AG04450 (cell line): ENCODE measurements at regions not wholly inside any gene's neighbourhood (a gene's known extent, or its start where the extent isn't known, plus 50 kb on each side); places are given as distances from the start of the nearest gene placed in this dataset.

Experiments used
- CTCF ChIA-PET: fragments of 300-600, 350-600 bp; formaldehyde crosslinking; extraction: SDS; loops from one replicate; lab custom pipeline; 2022; ENCODE audit warnings: antibody characterized with exemption, inconsistent platforms; lab: Charles Lee
- POLR2A ChIA-PET: fragments of 350-600 bp; formaldehyde crosslinking; extraction: SDS; loops from one replicate; lab custom pipeline; 2021; ENCODE audit warnings: antibody characterized with exemption, inconsistent platforms; lab: Yijun Ruan, JAX
- DNase-seq: peaks from one replicate; pipeline ENCODE4 v3.0.0-alpha.2; 2011; ENCODE audit warnings: low read depth, low spot score
- H3K27ac ChIP-seq: one replicate; pipeline ENCODE4 v1.5.1; 2012; ENCODE audit warnings: low read depth, low read length, control low read depth
- H3K27me3 ChIP-seq: one replicate; pipeline ENCODE4 v1.6.0; 2012; ENCODE audit warnings: low read length; ENCODE audit not compliant: control insufficient read depth, insufficient read depth
- H3K4me3 ChIP-seq: 2 replicates; pipeline ENCODE4 v1.5.1; 2011; ENCODE audit warnings: mild to moderate bottlenecking, low read depth, low read length, control low read depth
- H3K9me3 ChIP-seq: 2 replicates; pipeline ENCODE4 v1.5.1; 2012; ENCODE audit warnings: low read length; ENCODE audit not compliant: control insufficient read depth, insufficient read depth
- CTCF ChIP-seq: IDR thresholded peaks from 2 replicates; pipeline ENCODE4 v1.5.1; 2011; ENCODE audit warnings: low read depth, low read length, control low read depth, inconsistent platforms

GRCh38 chr3:159112724-159113123 is 310.9 kb downstream of the MFSD1 start:
- CTCF ChIA-PET: interaction anchor here (0.6 kb wide), 1 partner anchor 286 kb away, joined by 3 read pairs; no protein-coding TSS in a partner anchor
- Histone ChIP-seq H3K4me3 (no peak overlapping the region), H3K27ac (no peak overlapping the region), H3K9me3 (no peaks in the 10 kb centered on the region), H3K27me3 (no peaks in the 10 kb centered on the region)
- POLR2A ChIA-PET: no interaction called here
- no peak for TF ChIP-seq CTCF
- no peak for DNase-seq

- ChIA-PET POLR2A (no interaction called here), CTCF (no interaction called here)
- Histone ChIP-seq H3K27me3 (no peaks in the 10 kb centered on the region), H3K4me3 (no peak overlapping the region), H3K9me3 (no peaks in the 10 kb centered on the region), H3K27ac (no peak overlapping the region)
- no peak for TF ChIP-seq CTCF
- no peak for DNase-seq
Measured at GRCh38 chr3:159113221-159113875, 311.5 kb downstream of the MFSD1 start.

DNA sequence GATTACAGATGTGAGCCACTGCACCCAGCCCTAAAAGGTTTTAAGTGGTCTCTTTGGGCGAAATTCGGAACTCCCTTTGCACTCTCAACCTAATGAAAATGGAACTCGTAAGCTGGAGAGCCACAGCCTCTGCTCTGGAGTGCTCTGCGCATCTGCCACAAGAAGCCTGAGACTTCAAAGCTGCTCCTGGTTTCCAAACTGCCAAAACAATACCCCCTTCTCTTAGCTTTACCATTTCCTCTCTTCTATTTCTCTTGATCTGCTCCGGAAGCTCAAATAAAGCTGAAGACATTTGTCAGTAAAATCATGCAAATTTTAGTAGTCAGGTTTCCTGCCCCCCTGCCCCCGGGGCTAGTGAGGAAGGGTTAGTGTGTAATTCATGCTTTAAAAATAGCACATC is 312.7 kb downstream of the MFSD1 start:
- ChIA-PET POLR2A (no interaction called here), CTCF (no interaction called here)
- no peak for DNase-seq
- no peak for TF ChIP-seq CTCF
- Histone ChIP-seq H3K4me3 (no peak overlapping the region), H3K27me3 (no peaks in the 10 kb centered on the region), H3K9me3 (no peaks in the 10 kb centered on the region), H3K27ac (no peak overlapping the region)

DNA sequence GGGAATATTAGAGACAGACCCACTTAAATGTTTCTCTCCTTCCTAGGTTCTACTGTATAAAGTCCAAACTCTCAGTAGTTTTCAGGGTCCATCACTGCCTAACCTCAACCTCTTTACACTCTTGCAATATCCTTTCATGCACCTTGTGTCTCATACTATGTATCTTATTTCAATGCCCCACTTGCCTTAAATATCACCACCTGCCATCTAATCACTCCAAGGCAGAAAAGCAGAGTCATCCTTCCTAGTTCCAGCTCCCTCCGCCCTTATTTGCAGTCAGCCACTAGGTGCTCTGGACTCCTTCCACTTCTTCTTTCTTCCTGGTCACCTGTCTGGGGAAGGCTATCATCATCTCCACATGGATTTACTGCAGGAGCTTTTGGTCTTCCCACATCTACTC is 322.0 kb downstream of the MFSD1 start:
- ChIA-PET CTCF (no interaction called here), POLR2A (no interaction called here)
- DNase-seq: no peak
- Histone ChIP-seq H3K27me3 (no peaks in the 10 kb centered on the region), H3K4me3 (no peak overlapping the region), H3K9me3 (no peaks in the 10 kb centered on the region), H3K27ac (no peak overlapping the region)
- no peak for TF ChIP-seq CTCF

DNA sequence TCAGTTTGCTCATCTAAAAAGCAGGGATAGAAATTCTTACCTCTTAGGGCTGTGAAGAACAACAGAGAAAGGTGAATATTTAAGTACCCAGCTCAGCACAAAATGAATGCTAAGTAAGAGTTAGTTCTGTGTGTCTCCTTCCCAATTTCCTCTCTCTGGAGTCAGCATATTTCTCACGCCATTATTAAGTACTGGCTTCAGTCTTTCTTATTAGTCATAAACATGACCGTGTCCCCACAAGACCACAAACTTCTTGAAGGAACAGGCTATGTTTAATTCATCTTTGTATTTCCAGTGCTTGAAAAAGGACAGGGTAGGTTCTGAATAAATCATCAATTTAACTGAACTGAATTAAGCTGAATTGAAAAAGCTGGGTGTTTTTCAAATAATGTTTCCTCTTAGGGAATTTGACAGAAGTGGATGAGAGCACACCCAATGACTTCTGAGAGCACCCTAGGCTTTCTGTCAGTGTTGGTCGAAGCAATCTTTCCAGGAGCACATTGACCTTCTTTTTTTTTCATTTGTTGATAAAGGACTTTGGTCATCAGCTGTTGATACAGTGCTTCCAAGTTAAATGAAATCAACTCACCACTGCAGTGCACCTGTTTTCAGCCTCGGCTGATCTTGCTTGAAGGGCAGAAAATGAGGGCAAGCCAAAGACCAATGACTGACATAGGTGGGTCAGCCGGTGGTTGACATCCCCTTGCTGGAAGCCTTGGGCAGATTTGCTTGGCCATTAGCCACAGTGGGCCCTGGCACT is 324.6 kb downstream of the MFSD1 start:
- DNase-seq: no peak
- no peaks in the 10 kb centered on the region for H3K9me3 ChIP-seq
- TF ChIP-seq CTCF: no peak
- ChIA-PET POLR2A (interaction anchor here (0.6 kb wide), 1 partner anchor 44 kb away, joined by 3 read pairs; no protein-coding TSS in a partner anchor), CTCF (no interaction called here)
- H3K4me3 ChIP-seq: no peak overlapping the region
- no peaks in the 10 kb centered on the region for H3K27me3 ChIP-seq
- H3K27ac ChIP-seq: no peak overlapping the region
